Iris pigment epithelial cell (primary cell): ENCODE measurements at regions not wholly inside any gene's neighbourhood (a gene's known extent, or its start where the extent isn't known, plus 50 kb on each side); places are given as distances from the start of the nearest gene placed in this dataset.
"Not testable (repeated sequence)": the region's sequence is repeated elsewhere in the genome, so short reads cannot be mapped to it uniquely, and the experiment has no call there.

Experiments
- DNase-seq: peaks from one replicate; pipeline ENCODE4 v3.0.0-alpha.2; 2011; ENCODE audit warnings: low read depth

- no peak for DNase-seq
These were observed 50.4 kb downstream of the KATNIP start for GRCh38 chr16:27600381-27600780.

- DNase-seq: no peak
These were observed 52.2 kb downstream of the KATNIP start for GRCh38 chr16:27602103-27602502.

- DNase-seq: peak; percentile 62
These were observed 55.7 kb downstream of the KATNIP start for GRCh38 chr16:27605500-27606106.

- DNase-seq: no peak
These were observed 61.4 kb downstream of the KATNIP start for GRCh38 chr16:27611340-27611739.

GRCh38 chr16:27613238-27613791 lies 63.4 kb downstream of the KATNIP start:
- no peak for DNase-seq

- DNase-seq: no peak
These were observed 67.7 kb downstream of the KATNIP start for GRCh38 chr16:27617665-27618064.

GRCh38 chr16:27618165-27618564 lies 68.2 kb downstream of the KATNIP start:
- no peak for DNase-seq

- DNase-seq: peak; percentile 50
These were observed 68.8 kb downstream of the KATNIP start for GRCh38 chr16:27618606-27619327.

- DNase-seq: peak; percentile 53
These were observed 70.6 kb downstream of the KATNIP start for GRCh38 chr16:27620541-27620940.

GRCh38 chr16:27624154-27625049 lies 74.5 kb downstream of the KATNIP start:
- DNase-seq: no peak

- DNase-seq: peak; percentile 58
These were observed 75.2 kb downstream of the KATNIP start for GRCh38 chr16:27625050-27625697.

GRCh38 chr16:27627136-27627535 lies 77.2 kb downstream of the KATNIP start:
- DNase-seq: no peak

- no peak for DNase-seq
These were observed 78.4 kb downstream of the KATNIP start for GRCh38 chr16:27628241-27628942.

- DNase-seq: not testable (repeated sequence)
These were observed 79.1 kb downstream of the KATNIP start for GRCh38 chr16:27628943-27629462.

- no peak for DNase-seq
These were observed 82.3 kb downstream of the KATNIP start for GRCh38 chr16:27632216-27632615.

- DNase-seq: no peak
These were observed 83.3 kb downstream of the KATNIP start for GRCh38 chr16:27633221-27633620.

GRCh38 chr16:27633721-27634120 lies 83.8 kb downstream of the KATNIP start:
- DNase-seq: no peak

GRCh38 chr16:27634779-27635178 lies 84.8 kb downstream of the KATNIP start:
- no peak for DNase-seq

GRCh38 chr16:27636453-27637240 lies 86.7 kb downstream of the KATNIP start:
- no peak for DNase-seq
